K562 (cell line): ENCODE measurements at regions not wholly inside any gene's neighbourhood (a gene's known extent, or its start where the extent isn't known, plus 50 kb on each side); places are given as distances from the start of the nearest gene placed in this dataset.

ENCODE experiments used
- BRF1 ChIP-seq: IDR thresholded peaks from 3 replicates; pipeline ENCODE4 v1.6.1; 2011; ENCODE audit warnings: borderline replicate concordance, mild to moderate bottlenecking; ENCODE audit not compliant: insufficient read length; ENCODE audit errors: extremely low read depth
- HMG20B ChIP-seq: fragments of 250-450 bp; sonication (Bioruptor Pico); IDR thresholded peaks from 2 replicates; pipeline ENCODE4 v1.5.0; 2021; ENCODE audit warnings: mild to moderate bottlenecking
- L3MBTL2 ChIP-seq: fragments of 450-650 bp; IDR thresholded peaks from 2 replicates; pipeline ENCODE4 v1.6.1; 2016; ENCODE audit warnings: mild to moderate bottlenecking, moderate library complexity
- NRF1 ChIP-seq, 2 experiments: fragments of 450-650 bp; IDR thresholded peaks in 1 of 2; conservative IDR thresholded peaks in 1 of 2; 2 replicates each; pipeline ENCODE4 v1.6.1; 2014; ENCODE audit warnings: mild to moderate bottlenecking in 2 of 2
- RNF2 ChIP-seq: sonication (generic); IDR thresholded peaks from 2 replicates; pipeline ENCODE4 v1.6.1; 2016
- SIRT6 ChIP-seq: IDR thresholded peaks from one replicate; pipeline ENCODE4 v1.6.1; 2012; ENCODE audit warnings: low read depth, mild to moderate bottlenecking, control low read depth, inconsistent platforms, low read length, moderate library complexity
- ZKSCAN1 ChIP-seq: fragments of 150-350 bp; IDR thresholded peaks from 2 replicates; pipeline ENCODE4 v1.6.1; 2016; ENCODE audit warnings: low read depth, low read length
- ZNF77 ChIP-seq: fragments of 250-450 bp; sonication (Bioruptor Pico); IDR thresholded peaks from 2 replicates; pipeline ENCODE4 v1.5.0; 2020
- TF ChIP-seq, protein P1 (sequence below): fragments of 250-450 bp; sonication (Bioruptor Pico); IDR thresholded peaks from 2 replicates; pipeline ENCODE4 v1.4.0; 2020
- TF ChIP-seq, protein P2 (sequence below): fragments of 450-650 bp; formaldehyde crosslinking; IDR thresholded peaks from 2 replicates; pipeline ENCODE4 v1.4.0; 2020; ENCODE audit warnings: mild to moderate bottlenecking, moderate library complexity

DNA sequence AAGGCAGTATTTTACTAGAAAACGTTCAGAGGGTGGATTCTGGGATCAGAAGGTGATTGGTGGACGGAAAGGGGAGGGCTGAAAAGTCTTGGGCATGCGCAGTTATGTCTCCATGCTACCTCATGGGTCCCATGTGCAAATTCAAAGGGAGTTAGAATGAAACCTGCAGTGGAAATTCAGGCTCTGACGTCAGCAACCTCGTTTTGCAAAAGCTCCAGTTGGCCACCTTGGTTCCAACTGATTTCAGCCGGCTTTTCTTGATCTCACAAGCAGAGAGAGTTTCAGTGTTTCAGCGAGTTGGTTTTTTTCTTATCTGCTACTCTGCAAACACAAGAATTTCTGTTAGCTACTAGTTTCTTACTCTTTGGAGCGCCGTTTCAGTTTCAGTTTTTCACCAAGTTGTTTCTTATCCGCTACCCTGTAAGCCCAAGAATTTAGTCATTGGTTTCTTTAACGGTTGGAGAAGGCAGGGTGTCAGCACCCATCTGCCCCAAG lies 69.8 kb upstream of the PGBD5 start (continued):
- TF ChIP-seq, protein P1, sequence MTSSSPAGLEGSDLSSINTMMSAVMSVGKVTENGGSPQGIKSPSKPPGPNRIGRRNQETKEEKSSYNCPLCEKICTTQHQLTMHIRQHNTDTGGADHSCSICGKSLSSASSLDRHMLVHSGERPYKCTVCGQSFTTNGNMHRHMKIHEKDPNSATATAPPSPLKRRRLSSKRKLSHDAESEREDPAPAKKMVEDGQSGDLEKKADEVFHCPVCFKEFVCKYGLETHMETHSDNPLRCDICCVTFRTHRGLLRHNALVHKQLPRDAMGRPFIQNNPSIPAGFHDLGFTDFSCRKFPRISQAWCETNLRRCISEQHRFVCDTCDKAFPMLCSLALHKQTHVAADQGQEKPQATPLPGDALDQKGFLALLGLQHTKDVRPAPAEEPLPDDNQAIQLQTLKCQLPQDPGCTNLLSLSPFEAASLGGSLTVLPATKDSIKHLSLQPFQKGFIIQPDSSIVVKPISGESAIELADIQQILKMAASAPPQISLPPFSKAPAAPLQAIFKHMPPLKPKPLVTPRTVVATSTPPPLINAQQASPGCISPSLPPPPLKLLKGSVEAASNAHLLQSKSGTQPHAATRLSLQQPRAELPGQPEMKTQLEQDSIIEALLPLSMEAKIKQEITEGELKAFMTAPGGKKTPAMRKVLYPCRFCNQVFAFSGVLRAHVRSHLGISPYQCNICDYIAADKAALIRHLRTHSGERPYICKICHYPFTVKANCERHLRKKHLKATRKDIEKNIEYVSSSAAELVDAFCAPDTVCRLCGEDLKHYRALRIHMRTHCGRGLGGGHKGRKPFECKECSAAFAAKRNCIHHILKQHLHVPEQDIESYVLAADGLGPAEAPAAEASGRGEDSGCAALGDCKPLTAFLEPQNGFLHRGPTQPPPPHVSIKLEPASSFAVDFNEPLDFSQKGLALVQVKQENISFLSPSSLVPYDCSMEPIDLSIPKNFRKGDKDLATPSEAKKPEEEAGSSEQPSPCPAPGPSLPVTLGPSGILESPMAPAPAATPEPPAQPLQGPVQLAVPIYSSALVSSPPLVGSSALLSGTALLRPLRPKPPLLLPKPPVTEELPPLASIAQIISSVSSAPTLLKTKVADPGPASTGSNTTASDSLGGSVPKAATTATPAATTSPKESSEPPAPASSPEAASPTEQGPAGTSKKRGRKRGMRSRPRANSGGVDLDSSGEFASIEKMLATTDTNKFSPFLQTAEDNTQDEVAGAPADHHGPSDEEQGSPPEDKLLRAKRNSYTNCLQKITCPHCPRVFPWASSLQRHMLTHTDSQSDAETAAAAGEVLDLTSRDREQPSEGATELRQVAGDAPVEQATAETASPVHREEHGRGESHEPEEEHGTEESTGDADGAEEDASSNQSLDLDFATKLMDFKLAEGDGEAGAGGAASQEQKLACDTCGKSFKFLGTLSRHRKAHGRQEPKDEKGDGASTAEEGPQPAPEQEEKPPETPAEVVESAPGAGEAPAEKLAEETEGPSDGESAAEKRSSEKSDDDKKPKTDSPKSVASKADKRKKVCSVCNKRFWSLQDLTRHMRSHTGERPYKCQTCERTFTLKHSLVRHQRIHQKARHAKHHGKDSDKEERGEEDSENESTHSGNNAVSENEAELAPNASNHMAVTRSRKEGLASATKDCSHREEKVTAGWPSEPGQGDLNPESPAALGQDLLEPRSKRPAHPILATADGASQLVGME (CRISPR knock-in tag): no peak
- TF ChIP-seq BRF1 (no peak), RNF2 (no peak), NRF1 (conservative IDR thresholded peaks at IDR 0.05 in 1 of 2, IDR thresholded peaks at IDR 0.05 in 1 of 2) (peak; percentile 87 to 89), HMG20B (no peak), SIRT6 (no peak), ZKSCAN1 (no peak), L3MBTL2 (peak; percentile 51; the same call in 1 of the 2 replicates), ZNF77 (CRISPR knock-in tag) (no peak)
- TF ChIP-seq, protein P2, sequence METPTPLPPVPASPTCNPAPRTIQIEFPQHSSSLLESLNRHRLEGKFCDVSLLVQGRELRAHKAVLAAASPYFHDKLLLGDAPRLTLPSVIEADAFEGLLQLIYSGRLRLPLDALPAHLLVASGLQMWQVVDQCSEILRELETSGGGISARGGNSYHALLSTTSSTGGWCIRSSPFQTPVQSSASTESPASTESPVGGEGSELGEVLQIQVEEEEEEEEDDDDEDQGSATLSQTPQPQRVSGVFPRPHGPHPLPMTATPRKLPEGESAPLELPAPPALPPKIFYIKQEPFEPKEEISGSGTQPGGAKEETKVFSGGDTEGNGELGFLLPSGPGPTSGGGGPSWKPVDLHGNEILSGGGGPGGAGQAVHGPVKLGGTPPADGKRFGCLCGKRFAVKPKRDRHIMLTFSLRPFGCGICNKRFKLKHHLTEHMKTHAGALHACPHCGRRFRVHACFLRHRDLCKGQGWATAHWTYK: no peak
